WERI-Rb-1 (cell line): ENCODE measurements at regions not wholly inside any gene's neighbourhood (a gene's known extent, or its start where the extent isn't known, plus 50 kb on each side); places are given as distances from the start of the nearest gene placed in this dataset.

ENCODE experiments used
- DNase-seq: peaks from one replicate; pipeline ENCODE4 v3.0.0-alpha.2; 2020
- H3K27ac ChIP-seq: fragments of 250-450 bp; sonication (Bioruptor Pico); 2 replicates; pipeline ENCODE4 v1.5.1; 2020; ENCODE audit warnings: mild to moderate bottlenecking, moderate library complexity
- H3K27me3 ChIP-seq: fragments of 250-450 bp; sonication (Bioruptor Pico); 2 replicates; pipeline ENCODE4 v1.5.1; 2021; ENCODE audit warnings: mild to moderate bottlenecking, low read depth, moderate library complexity; ENCODE audit not compliant: insufficient read depth, severe bottlenecking
- H3K36me3 ChIP-seq: fragments of 250-450 bp; sonication (Bioruptor Pico); 2 replicates; pipeline ENCODE4 v1.5.1; 2020; ENCODE audit warnings: mild to moderate bottlenecking, moderate library complexity
- H3K4me3 ChIP-seq: 2 replicates; pipeline ENCODE4 v1.5.1; 2011; ENCODE audit warnings: low read depth, mild to moderate bottlenecking, control low read depth, low read length
- H3K9me3 ChIP-seq: fragments of 250-450 bp; sonication (Bioruptor Pico); 2 replicates; pipeline ENCODE4 v1.5.1; 2021; ENCODE audit warnings: mild to moderate bottlenecking, moderate library complexity; ENCODE audit not compliant: severe bottlenecking
- TF ChIP-seq, protein P1 (sequence below): IDR thresholded peaks from 2 replicates; pipeline ENCODE4 v1.5.1; 2011; ENCODE audit warnings: low read depth, mild to moderate bottlenecking, control low read depth, inconsistent platforms, low read length

DNA sequence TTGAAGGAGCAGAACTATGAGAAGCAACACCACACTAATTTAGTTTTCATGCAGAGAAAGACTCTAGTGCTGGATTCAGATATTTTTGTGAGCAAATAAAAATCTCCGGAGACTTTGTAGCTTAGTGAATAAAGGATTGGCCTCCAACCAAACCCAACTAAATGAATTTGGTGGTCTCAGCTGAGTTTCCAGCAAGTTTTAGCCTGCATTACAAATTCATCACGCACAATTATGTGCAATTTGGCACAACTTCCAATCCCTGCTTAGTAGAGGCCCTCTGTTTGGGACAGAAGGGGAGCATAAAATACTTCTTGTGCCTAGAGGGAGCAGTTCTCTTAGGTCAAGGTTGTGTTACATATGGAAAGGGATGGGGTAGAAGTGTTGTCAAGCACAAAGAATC lies 112.3 kb upstream of the ADAMTSL1 start:
- Histone ChIP-seq H3K27me3 (no peaks in the 10 kb centered on the region), H3K27ac (no peak overlapping the region), H3K36me3 (no peaks in the 10 kb centered on the region), H3K4me3 (no peak overlapping the region), H3K9me3 (no peaks in the 10 kb centered on the region)
- TF ChIP-seq, protein P1, sequence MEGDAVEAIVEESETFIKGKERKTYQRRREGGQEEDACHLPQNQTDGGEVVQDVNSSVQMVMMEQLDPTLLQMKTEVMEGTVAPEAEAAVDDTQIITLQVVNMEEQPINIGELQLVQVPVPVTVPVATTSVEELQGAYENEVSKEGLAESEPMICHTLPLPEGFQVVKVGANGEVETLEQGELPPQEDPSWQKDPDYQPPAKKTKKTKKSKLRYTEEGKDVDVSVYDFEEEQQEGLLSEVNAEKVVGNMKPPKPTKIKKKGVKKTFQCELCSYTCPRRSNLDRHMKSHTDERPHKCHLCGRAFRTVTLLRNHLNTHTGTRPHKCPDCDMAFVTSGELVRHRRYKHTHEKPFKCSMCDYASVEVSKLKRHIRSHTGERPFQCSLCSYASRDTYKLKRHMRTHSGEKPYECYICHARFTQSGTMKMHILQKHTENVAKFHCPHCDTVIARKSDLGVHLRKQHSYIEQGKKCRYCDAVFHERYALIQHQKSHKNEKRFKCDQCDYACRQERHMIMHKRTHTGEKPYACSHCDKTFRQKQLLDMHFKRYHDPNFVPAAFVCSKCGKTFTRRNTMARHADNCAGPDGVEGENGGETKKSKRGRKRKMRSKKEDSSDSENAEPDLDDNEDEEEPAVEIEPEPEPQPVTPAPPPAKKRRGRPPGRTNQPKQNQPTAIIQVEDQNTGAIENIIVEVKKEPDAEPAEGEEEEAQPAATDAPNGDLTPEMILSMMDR: no peak
- no peak for DNase-seq

DNA sequence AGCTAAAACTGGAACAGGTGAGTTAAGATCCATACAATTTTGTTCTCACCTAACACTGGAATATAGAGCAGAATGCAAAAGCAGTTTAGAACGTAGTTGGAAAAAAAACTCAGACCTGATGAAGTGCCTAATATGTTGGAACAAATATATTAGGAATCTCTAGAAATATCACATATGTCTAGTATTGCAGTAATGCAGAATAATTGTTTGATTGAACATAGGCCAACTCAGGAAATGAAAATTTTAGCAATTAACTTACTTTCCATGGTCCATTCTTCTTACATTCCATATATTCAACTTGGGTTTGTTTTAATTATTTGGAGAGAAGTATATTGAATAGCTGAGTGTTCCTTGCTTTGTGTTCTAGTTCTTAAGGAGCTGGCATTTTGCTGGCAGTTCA lies 111.8 kb upstream of the ADAMTSL1 start:
- Histone ChIP-seq H3K9me3 (no peaks in the 10 kb centered on the region), H3K27ac (no peak overlapping the region), H3K36me3 (no peaks in the 10 kb centered on the region), H3K27me3 (no peaks in the 10 kb centered on the region), H3K4me3 (no peak overlapping the region)
- TF ChIP-seq, protein P1: no peak
- DNase-seq: no peak

DNA sequence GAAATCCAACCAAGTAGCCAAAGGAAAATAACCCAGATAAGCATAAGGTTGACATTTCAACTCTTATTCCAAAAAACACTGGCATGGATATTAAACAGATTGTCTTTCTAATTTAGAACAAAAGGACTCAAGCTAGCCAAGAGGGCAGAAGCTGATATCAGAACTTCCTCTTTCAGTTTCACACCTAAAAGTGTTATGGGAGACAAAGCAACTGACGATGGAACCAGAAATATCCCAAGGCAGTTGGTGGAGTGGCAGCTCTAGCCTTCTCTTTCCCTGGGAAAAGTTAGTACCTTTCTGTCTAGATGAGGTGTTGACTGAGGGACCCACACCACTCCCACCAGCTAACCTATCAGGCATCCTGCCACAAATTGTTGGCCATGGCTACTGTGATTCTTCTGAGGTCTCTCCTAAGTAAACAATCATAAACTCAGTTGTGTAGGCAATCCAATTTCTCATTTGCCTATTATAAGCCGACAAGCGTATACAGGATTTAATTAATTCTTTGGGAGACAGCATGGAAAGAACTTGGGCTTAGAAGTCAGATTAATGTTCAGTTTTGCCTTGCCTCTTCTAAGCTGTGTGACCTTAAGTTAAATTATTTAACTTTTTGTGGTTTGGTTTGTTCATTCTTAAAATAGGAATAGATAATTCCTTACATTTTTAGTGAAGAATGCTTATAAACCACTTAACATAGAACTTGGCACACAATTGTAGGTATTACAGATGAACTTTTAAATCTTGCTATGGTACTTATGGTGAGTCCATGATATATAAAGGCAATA lies 110.9 kb upstream of the ADAMTSL1 start:
- H3K27me3 ChIP-seq: no peaks in the 10 kb centered on the region
- no peak for DNase-seq
- no peak overlapping the region for H3K4me3 ChIP-seq

DNA sequence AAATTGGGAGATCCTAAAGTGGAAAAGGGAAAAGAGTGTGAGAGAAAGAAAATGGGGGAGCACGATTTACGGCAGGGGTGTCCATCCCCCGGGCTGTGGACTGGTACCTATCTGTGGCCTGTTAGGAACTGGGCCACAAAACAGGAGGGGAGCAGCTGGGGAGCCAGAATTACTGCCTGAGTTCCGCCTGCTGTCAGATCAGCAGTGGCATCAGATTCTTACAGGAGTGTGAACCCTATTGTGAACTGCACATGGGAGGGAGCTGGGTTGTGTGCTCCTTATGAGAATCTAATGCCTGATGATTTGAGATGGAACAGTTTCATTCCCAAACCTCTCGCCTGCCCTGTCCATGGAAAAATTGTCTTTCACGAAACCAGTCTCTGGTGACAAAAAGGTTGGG lies 108.3 kb upstream of the ADAMTSL1 start:
- TF ChIP-seq, protein P1: no peak
- Histone ChIP-seq H3K27me3 (no peaks in the 10 kb centered on the region), H3K9me3 (no peaks in the 10 kb centered on the region), H3K36me3 (no peaks in the 10 kb centered on the region), H3K4me3 (no peak overlapping the region), H3K27ac (no peak overlapping the region)
- no peak for DNase-seq

More for the DNA sequence above, 110.9 kb upstream of the ADAMTSL1 start:
- Histone ChIP-seq H3K36me3 (no peaks in the 10 kb centered on the region), H3K27ac (no peak overlapping the region), H3K9me3 (no peaks in the 10 kb centered on the region)
- TF ChIP-seq, protein P1: no peak

DNA sequence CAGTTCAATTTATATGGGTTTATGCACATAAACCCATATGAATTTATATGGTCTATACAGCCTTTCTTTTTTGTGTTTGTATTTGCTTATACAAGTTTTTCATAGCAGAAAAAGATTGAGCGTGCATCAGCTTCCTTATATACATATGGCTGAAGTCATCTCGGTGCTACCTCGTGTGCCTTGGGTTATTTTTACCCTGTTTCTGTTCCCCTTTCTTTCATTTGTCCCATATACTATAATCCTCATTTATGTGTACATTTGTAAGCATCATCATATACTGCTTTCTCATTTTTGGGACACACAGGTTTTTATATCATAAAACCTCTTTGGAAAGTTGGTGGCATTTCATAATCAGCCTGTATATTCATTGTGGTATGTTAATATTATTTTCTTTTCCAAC lies 107.8 kb upstream of the ADAMTSL1 start:
- Histone ChIP-seq H3K9me3 (no peaks in the 10 kb centered on the region), H3K4me3 (no peak overlapping the region), H3K27ac (no peak overlapping the region), H3K36me3 (no peaks in the 10 kb centered on the region), H3K27me3 (no peaks in the 10 kb centered on the region)
- DNase-seq: no peak
- TF ChIP-seq, protein P1: no peak

DNA sequence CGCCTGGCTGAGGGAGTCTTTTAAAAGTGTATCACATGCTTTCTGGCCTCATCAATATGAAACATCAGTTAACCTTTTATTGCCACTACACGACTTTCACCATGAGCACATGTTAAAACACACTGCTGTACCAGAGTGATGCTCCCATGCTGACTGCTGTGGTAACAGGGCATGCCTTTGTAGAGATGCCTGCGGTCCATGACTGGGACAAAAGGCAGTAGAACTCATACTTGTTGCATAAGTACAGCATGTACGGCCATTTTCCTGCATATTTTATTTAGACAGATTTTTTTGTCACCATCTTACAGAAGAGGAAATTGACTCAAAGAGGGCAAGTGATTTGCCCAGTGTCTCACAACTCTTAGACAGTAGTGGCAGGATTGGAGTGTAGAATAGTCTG lies 105.7 kb upstream of the ADAMTSL1 start:
- H3K27ac ChIP-seq: no peak overlapping the region
- H3K36me3 ChIP-seq: no peaks in the 10 kb centered on the region
- TF ChIP-seq, protein P1: no peak
- DNase-seq: no peak
- H3K27me3 ChIP-seq: no peaks in the 10 kb centered on the region
- H3K4me3 ChIP-seq: no peak overlapping the region
- H3K9me3 ChIP-seq: no peaks in the 10 kb centered on the region
